HG03439 (cell line): ENCODE measurements at regions not wholly inside any gene's neighbourhood (a gene's known extent, or its start where the extent isn't known, plus 50 kb on each side); places are given as distances from the start of the nearest gene placed in this dataset.
"Not testable (repeated sequence)": the region's sequence is repeated elsewhere in the genome, so short reads cannot be mapped to it uniquely, and the experiment has no call there.

Experiments
- ATAC-seq: cut with Tn5 transposase; IDR thresholded peaks from one replicate; pipeline ENCODE4 v1.9.1; 2021; ENCODE audit warnings: mild to moderate bottlenecking, moderate library complexity; ENCODE audit not compliant: unreplicated experiment

DNA sequence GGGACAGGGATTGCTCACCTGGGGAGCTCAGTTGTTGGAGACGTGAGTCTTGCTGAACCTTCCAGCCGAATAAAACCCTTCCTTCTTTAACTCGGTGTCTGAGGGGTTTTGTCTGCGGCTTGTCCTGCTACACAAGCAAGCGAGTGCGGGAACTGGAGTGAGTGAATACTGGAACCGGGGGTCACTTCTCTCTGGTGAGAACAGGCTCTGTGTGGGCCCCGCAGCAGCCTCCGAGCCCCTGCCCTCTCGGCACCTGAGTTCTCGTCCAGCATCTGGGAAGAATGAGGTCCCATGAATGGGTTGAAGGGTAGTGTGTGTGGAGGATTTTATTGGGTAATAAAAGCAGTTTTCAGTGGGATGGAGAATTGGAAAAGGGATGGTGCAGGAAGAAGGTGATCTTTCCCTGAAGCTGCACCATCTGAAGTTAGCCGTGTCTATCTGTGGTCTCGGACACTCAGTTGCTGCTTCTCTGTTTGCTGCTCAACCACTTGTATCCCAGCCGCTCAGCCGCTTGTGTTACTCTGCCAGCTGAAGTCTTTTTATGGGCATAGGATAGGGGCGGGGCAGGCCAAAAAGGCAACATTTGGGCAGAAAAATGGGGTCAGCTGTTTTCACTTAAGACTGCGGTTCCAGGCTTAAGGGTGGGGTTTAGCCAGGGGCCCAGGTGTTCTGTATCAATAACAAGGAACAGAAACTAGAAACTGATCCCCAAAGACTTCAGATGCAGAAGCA is 450.6 kb upstream of the CAMK1G start:
- ATAC-seq: no peak

DNA sequence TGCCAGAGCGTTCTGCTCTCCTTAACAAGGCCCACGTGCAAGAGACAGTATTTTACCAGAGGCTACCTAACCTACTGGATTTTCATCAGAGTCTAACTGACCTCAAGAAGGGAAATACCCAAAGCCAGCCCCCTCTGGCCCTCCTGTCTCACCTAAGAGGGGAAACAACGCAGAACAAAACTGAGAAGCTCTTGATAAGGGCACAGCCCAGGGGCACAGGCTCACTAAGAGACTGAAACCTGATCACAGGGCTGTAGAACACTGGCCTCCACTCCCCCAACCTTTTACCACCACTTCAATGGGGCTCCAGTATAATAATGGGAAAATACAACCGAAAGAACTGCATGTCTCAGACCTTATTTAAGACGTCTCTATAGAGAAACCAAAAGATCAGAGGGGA is 449.5 kb upstream of the CAMK1G start:
- ATAC-seq: peak; percentile 86

DNA sequence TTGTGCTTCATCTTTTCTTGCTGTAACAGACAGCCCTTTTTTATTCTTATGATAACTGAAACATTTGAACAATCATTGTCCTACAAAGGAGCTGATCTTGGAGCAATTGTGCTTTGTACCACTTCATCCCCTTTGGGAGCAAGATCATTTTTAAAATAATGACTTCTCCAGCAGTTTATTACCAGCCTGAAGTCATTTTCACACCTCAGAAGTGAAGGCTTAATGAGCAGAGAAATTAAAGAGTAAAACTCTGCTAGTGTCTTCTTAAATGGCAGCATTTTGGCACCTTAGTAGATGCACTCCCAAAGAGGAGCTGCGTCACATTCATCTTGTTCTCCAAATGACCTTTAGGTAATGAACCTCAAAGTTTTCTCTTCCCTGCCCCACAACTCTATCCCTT is 439.6 kb upstream of the CAMK1G start:
- no peak for ATAC-seq

DNA sequence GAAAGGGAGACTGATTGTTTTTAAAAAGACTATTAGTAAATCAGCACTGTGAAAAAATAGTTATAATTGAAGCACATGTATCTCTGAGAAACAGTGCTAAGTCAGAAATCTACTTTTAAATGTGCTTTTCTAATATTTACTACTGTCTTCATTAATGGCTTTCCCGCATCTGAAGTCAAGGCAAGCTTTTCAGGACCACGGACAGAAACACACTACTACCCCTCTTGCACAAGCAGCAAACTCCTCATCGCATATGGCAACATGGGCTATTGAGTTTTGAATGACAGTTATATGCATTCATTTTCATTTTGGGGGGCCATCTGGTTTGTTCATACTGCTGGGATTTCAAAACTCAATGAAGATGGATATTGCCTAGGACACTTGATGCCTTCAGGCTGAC is 433.4 kb upstream of the CAMK1G start:
- no peak for ATAC-seq

DNA sequence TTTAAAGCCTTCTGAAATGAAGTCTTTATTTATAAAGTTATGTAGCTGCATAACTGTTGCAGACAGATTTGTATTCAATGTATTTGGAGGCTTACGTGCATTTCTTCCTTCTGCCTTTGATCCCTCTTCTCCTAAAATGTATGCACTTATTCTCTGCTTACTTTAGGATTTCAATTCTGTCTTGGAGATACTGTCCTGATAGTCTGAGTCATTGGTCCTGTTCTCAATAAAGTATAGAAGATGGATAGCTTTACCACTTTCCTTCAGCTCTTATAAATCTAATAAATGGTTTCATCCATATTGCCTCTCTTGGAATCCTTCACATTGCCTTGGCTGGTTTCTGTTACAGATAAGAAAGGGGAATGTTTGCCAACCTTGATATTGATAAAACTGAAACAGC is 430.1 kb upstream of the CAMK1G start:
- ATAC-seq: no peak

DNA sequence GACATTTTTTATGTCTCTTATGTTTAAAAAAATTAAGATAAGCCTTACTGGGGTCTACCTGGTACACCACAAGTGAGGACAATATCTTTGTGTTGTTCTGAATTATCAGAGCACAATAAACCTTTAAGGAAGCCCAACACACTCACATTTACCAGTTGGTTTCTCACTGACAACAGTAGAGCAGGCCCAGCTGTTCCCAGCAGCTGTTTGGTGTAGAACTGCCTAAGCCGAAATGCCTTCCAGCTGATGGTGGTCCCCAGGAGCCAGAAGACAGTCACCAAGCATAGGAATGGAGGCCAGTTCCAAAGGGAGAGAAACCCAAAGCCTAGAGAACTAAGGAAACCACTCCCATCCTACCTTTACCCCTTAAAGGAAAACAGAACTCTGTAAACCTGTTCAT is 428.6 kb upstream of the CAMK1G start:
- no peak for ATAC-seq

DNA sequence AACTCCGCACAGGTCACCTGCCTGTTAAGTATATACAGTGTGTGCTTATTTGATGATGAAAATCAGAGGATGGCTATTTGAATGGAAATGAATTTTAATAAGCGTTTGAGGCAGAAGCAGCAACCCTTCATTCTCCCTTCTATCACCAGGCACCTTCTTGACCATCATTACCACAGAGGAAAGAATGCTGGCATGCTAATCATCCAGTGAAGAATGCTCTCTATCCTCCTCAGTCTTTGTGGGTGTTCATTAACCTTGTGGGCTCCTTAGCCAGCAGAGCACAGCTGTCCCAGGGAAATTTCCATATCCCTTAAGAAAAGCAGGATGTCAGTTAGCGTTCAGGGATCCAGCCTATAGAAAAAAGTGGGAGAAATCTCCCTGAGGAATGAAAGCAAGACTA is 428.0 kb upstream of the CAMK1G start:
- ATAC-seq: no peak

DNA sequence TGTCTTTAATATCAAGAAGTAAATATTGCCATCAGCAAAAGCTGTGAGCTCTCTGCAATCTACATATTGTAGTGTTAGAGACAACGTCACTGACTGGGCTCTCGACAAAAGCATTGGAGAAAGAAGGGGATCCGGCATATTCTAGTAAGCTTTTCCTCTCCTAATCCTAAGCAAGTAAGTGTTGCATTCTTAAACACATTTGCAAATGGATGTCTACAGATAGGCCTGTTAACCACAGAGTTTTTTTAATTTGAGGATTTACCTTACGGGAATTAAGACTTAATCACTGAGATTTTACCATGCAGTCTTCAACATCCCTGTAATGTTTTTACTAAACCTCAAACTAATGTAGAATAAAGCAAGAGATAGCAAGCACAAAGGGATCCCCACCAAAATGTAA is 426.5 kb upstream of the CAMK1G start:
- ATAC-seq: no peak

DNA sequence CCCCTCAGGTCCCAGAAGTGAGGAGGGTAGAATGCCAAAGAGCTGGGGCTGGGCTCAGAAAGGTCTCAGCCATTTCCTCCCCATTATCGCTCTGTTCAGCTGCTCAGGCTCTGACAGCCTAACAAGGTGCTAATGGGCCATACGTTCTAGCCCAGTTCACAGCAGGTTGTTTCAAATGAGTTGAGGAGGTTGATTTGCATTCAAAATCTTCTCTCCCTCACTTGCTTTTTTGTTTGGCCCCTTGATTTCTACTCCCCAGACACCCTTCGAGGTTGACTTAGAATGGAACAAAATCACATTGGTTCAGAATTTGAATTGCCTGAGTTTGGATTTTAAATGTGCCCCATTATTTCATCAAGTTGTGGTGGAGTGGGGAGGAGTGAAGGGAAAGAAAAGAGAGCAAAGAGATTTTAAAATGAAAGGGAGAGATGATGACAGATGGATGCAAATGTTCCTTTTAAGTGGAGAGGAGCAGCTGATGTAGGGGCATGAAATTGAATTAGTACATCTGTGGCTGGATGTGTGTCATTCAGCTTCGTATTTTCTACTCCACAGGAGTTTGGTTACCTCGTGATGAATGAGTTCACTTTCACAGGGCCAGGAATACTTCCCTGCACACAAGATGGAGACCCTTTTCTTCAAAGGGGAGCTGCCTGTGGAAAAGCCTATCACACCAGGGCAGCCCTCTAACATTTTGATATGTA is 425.8 kb upstream of the CAMK1G start:
- ATAC-seq: no peak

DNA sequence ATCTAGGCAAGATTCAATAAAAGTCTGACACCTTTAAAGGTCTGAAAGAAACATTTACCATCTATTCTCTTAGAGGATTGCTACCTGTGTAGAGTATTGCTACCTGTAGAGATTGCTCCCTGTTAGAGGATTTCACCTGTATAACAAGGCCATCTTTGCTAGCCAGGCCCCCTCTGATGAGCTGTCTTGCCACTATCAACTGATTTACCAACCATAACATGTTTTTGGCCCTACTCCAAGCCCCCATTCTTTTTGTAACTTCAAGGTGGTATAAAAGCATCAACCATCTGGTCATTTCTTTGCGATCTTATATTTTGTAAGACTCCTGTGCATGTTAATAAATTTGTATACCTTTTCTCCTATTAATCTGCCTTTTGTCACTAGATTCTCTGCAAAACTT is 424.7 kb upstream of the CAMK1G start:
- no peak for ATAC-seq

DNA sequence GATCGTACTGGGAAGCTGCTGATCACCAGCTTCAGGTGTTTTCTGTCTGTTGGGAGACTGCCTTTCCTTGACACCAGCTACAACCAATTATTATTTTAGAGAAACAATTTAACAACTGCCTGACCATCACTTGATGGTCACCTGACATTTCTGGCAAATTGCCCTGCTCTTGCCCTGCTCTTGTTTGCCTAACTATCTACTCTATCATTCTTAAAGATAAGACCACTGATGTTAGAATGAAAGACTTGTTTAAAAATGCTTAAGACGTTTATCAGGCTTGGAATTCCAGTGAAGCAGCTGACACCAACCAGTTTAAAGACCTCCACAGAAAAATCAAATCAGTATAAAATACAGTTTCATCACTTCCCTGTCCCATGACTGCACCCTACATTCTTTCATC is 423.3 kb upstream of the CAMK1G start:
- no peak for ATAC-seq

DNA sequence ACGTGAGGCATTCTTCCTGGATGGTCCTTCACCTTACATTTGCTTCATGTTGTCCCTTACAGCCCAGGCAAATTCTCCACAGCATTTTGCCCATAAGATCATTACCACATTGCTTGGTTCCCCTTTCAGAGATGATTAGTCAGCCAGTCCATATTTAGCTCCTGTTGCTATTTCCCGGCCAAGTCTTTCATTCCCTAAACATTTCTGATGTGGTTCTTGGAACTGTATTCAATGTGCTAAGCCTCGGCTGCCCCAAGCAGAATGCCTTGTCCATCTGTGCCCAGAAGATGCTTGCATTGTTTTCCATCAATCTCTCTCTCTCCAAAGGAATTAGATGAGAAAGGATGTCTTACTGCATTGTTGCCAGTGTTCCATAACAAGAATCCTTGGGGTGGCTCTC is 420.9 kb upstream of the CAMK1G start:
- no peak for ATAC-seq

DNA sequence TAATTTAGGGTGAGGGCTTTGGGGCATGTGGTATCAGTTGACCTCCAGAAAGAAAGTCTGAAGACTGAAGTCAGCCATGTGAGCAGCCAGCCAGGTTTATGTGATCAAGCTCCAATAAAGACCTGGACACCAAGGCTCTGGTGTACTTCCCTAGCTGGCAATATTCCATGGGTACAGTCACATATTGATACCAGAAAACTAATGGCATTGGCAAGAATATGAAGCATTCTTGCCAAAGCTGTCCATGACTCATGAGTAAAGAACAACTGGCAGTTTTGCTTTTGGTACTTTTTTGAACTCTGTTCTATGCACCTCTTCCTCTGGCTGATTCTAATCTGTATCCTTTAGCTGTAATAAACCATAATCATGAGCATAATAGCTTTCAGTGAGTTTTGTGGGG is 415.3 kb upstream of the CAMK1G start:
- ATAC-seq: no peak

DNA sequence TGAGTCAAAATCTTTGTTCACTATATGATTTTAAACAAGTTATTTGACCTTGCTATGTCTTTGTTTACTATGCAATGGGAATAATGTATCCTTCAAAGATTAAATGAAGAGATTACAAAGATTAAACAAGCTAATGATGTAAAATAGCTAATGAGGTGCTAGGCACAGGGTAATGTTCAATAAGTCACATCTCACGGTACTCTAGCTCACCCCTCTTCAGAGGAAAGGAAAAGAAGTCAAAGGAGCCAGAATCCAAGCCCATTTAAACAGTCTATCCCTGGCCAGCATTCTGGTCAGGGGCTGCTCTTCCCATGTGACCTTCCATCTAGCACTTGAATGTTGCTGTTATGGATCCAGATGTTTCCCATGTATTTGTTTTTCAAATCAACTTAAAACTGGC is 412.4 kb upstream of the CAMK1G start:
- ATAC-seq: no peak

DNA sequence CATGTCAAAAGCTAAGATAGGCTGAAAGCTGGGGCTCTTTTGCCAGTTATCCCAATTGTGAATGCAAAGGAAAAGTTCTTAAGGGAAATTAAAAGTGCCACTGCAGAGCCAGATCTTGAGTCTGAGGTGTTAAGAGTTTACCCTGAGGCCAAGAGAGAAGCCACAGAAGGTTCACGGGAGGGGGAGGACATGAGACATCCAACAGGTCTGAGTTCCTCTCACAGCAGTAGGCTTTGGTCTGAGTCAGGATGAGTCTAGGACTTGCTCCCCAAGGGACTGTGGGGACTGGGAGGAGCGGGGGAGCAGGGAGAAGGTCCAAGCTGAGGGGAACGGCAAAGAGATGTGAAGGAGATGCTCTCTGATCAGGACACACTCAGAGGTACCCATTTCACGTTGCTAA is 411.2 kb upstream of the CAMK1G start:
- no peak for ATAC-seq

DNA sequence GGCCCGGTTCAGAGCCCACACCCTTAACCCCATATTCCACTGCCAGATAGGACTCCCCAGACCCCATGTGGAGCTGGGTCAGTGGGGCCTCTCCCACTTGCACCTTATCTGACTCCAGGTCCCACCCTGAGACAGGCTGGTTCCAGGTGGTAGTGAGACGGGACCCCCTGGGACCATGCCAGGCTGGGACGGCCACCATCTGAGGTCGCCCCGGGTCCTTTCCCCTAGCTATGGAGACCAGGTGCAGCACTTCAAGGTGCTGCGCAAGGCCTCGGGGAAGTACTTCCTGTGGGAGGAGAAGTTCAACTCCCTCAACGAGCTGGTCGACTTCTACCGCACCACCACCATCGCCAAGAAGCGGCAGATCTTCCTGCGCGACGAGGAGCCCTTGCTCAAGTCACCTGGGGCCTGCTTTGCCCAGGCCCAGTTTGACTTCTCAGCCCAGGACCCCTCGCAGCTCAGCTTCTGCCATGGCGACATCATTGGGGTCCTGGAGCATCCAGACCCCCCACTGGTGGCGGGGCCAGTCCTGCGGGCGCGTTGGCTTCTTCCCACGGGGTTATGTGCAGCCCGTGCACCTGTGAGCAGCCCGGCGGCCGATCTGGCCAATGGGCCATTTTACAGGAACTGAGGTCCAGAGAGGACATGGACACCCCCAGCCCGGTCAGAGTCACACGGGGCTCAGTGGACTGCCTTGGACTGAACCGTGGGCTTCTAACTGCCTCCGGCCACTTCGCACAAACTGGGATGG is 410.5 kb upstream of the CAMK1G start:
- not testable (repeated sequence) for ATAC-seq

DNA sequence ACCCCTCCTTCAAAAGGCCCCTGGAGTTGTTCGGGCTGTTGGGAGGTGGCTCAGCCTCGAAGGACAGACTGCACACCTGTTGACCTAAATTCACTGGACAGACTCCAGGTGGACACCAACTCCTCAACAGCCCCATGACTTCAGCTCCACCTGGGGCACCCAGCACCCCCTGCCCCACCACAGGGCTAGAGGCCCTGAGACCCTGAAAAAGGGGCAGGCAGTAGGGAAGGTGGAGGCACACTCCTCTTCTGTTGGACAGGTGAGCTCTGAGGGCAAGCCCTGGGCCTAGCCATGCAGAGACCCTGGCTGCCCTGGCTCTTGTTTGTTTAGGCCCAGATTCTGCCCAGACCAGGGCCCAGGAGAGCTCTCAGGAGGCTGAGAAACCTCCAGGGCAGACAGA is 409.7 kb upstream of the CAMK1G start:
- ATAC-seq: not testable (repeated sequence)

DNA sequence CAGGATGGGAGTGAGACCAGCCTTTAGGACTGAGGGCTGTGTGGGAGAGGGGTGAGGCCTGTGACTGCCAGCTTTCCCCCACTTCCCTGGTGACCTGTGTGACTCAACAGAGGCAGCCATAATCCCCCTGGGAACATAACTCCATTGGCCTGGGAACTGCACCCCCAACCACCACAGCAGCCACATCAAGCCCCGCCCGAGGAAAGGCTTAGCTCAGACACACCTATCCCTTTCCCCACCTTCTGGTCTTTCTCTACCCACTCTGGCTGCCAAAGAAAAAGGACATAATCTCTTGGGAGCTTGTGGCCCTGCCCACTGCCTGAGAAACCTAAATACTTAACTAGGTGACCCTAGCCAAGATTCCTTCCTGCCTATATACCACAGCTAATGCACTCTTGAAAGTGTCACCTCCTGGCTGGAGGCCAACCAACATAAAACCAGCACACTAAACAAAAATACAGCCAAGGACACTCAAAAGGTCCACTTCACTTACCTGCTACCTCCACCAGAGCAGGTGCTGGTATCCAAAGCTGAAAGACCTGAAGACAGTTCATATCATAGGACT is 406.6 kb upstream of the CAMK1G start:
- ATAC-seq: no peak

DNA sequence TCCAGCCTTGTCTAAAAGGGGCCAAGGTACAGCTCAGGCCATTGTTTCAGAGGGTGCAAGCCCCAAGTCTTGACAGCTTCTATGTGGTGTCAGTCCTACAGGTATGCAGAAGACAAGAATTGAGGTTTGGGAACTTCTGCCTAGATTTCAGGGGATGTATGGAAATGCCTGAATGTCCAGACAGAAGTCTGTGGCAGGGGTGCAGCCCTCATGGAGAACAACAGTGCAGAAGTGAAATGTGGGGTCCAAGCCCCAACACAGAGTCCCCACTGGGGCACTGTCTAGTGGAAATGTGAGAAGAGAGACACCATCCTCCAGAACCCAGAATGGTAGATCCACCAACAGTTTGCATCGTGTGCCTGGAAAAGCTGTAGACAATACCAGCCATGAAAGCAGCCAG is 400.3 kb upstream of the CAMK1G start:
- no peak for ATAC-seq

DNA sequence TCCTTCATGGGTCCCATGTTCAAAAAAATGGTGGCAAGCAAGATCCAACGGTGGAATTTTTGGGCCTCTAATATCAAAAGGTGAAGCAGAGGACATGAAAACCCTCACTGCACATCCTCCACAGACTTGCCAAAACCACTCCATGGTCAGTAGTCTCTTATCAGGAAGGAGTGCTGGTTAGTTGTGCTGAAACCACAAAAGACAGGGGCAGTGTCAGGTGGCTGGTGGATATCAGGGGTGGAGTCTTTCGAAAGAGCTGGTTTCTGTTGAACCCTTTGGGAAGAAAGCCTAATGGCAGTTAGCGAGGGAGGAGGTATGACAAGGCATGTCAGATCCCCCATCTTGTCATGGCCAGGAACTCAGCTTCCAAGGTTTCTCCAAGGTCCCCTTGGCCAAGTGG is 395.9 kb upstream of the CAMK1G start:
- ATAC-seq: no peak

DNA sequence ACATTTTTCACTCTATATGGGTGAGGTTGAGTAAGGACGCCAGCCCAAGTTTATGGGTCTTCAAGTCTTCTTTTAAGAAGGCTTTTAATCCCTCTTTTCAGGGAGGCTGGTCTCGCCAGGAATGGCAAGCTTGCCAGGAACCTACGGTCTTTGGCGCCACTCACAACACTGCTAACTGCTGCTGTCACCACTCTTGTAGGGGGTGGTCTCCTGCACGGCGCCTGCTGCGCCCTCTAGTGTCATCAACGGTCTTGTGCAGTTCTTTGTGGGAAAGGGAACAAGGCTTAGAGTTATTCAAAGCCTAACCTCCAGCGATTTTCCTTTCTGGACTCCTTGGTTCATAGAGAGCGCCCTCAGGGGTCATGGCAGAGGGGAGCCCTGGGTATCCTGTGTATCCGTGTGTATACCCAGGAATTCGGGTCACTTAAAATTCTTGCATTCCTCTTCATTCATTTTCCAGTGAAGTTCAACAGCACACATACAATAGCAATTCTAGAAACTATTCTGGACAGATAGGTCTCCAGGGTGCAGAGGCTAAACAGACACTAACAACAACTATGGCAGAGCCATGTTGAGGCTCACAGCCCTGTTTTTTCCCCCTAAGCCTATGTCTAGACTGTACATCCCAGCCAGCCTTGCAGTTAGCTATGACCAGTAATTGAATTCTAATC is 392.8 kb upstream of the CAMK1G start:
- ATAC-seq: peak; percentile 87
